Epithelial cell of esophagus (primary cell): ENCODE measurements at regions not wholly inside any gene's neighbourhood (a gene's known extent, or its start where the extent isn't known, plus 50 kb on each side); places are given as distances from the start of the nearest gene placed in this dataset.
"Not testable (repeated sequence)": the region's sequence is repeated elsewhere in the genome, so short reads cannot be mapped to it uniquely, and the experiment has no call there.

ENCODE experiments used
- DNase-seq: peaks from one replicate; pipeline ENCODE4 v3.0.0; 2010; ENCODE audit warnings: low read depth
- H3K4me3 ChIP-seq: 2 replicates; pipeline ENCODE4 v1.5.1; 2011; ENCODE audit warnings: mild to moderate bottlenecking, low read length, control low read depth
- CTCF ChIP-seq: IDR thresholded peaks from 2 replicates; pipeline ENCODE4 v1.5.1; 2011; ENCODE audit warnings: low read depth, mild to moderate bottlenecking, low read length, control low read depth, inconsistent platforms; ENCODE audit not compliant: insufficient read depth; ENCODE audit errors: missing control alignments

GRCh38 chr4:63090641-63091040, 1318.6 kb downstream of the TECRL start:
- DNase-seq = no peak
- TF ChIP-seq CTCF = no peak
- no peak overlapping the region for H3K4me3 ChIP-seq

GRCh38 chr4:63085091-63085490, 1324.2 kb downstream of the TECRL start:
- TF ChIP-seq CTCF = no peak
- no peak overlapping the region for H3K4me3 ChIP-seq
- DNase-seq = no peak

DNA sequence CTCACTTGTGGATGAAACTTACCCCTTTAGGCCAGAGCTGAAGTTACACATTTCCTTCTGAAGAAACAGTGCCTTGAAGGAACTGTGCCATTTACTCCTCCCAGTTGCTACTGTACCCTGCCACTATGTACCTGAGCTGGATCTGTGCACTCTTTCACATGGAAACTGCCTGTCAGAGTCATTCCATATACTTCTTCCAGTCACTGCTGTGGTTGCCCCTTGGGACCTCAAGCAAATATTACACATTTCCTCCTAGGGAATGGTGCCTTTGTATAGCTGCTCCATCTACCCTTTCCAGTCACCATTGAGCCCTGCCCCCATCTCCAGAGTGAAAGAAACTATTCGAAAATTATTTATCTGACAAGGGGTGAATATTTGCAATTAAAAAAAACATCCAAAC, 1328.3 kb downstream of the TECRL start:
- no peak for DNase-seq
- no peak for TF ChIP-seq CTCF
- H3K4me3 ChIP-seq = no peak overlapping the region

DNA sequence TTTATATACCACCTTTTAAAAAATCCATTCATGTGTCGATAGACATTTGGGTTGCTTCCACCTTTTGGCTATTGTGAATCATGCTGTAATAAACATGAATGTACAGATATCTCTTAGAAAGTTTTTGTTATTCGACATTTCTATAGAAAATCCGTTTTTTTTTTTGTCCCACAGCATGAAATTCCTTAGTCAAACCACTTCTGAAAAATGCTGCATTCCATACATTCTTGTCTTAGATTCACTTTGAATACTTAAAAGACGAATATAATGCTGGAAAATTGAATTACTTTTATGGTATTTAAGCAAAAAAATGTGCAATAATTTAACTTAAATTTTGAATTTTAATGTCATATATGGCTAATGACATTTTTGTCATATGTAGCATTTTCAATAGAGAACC, 1345.5 kb downstream of the TECRL start:
- no peak for TF ChIP-seq CTCF
- DNase-seq = no peak
- no peak overlapping the region for H3K4me3 ChIP-seq

- not testable (repeated sequence) for H3K4me3 ChIP-seq, DNase-seq
Observed at GRCh38 chr4:63062891-63063290, 1346.4 kb downstream of the TECRL start.

- DNase-seq = no peak
- TF ChIP-seq CTCF = no peak
- no peak overlapping the region for H3K4me3 ChIP-seq
Observed at GRCh38 chr4:63049726-63050125, 1359.5 kb downstream of the TECRL start.

GRCh38 chr4:63049278-63049677, 1360.0 kb downstream of the TECRL start:
- H3K4me3 ChIP-seq = no peak overlapping the region
- TF ChIP-seq CTCF = no peak
- no peak for DNase-seq
